Esophagus squamous epithelium (tissue), 5 donors: ENCODE measurements at regions not wholly inside any gene's neighbourhood (a gene's known extent, or its start where the extent isn't known, plus 50 kb on each side); places are given as distances from the start of the nearest gene placed in this dataset.
"Not testable (repeated sequence)": the region's sequence is repeated elsewhere in the genome, so short reads cannot be mapped to it uniquely, and the experiment has no call there.

ENCODE experiments used
- DNase-seq: peaks from one replicate; lab custom pipeline; 2025; lab: John Stamatoyannopoulos, UW
- H3K27ac ChIP-seq, 4 donors: fragments of 200-600 bp; sonication (generic); one replicate each; pipeline ENCODE4 v1.5.1; 2016 to 2019; ENCODE audit warnings: mild to moderate bottlenecking in 1 of 4
- H3K27me3 ChIP-seq, 4 donors: fragments of 200-600 bp; sonication (generic); 1 replicate in 3 of 4; 2 replicates in 1 of 4; pipeline versions ENCODE4 v1.5.1 to v1.6.0; 2017 to 2021; ENCODE audit warnings: antibody characterized with exemption in 1 of 4
- H3K36me3 ChIP-seq, 3 donors: fragments of 200-600 bp; sonication (generic); one replicate each; pipeline ENCODE4 v1.5.1; 2016 to 2019
- H3K4me1 ChIP-seq, 3 donors: fragments of 200-600 bp; sonication (generic); one replicate each; pipeline ENCODE4 v1.5.1; 2017 to 2019
- H3K4me3 ChIP-seq, 4 donors: fragments of 200-600 bp; sonication (generic); 1 replicate in 3 of 4; 2 replicates in 1 of 4; pipeline ENCODE4 v1.5.1; 2016 to 2019; ENCODE audit warnings: mild to moderate bottlenecking in 2 of 4, moderate library complexity in 1 of 4
- H3K9me3 ChIP-seq, 3 donors: fragments of 200-600 bp; sonication (generic); one replicate each; pipeline ENCODE4 v1.5.1; 2016 to 2019
- CTCF ChIP-seq, 6 experiments: fragments of 450-650 bp in 4 of 6; fragments of 200-600 bp in 2 of 6; sonication (generic) in 2 of 6; IDR thresholded peaks; one replicate each; pipeline ENCODE4 v1.5.1; 2016 to 2019; ENCODE audit warnings: antibody characterized with exemption in 6 of 6, mild to moderate bottlenecking in 4 of 6, moderate library complexity in 4 of 6
- POLR2A ChIP-seq, 4 donors: fragments of 450-650 bp; IDR thresholded peaks; one replicate each; pipeline ENCODE4 v1.6.1; 2017; ENCODE audit warnings: antibody characterized with exemption in 4 of 4, mild to moderate bottlenecking in 4 of 4, moderate library complexity in 3 of 4
- WGBS, 2 donors: methylation state at CpG; one replicate each; pipeline ENCODE4 v1.1.5; 2018; 5-methylcytosine and 5-hydroxymethylcytosine counted together
- intact Hi-C: fragments of 100-400 bp; cut with DNase I; formaldehyde crosslinking; loops from one replicate; pipeline ENCODE4 v1.15.0; 2022
- donor health status: DM: yes; HTN: yes; CAD: no.

GRCh38 chr1:177423090-177423489 is 252.3 kb downstream of the BRINP2 start:
- intact Hi-C loops, result no loop called here
- H3K9me3 ChIP-seq, result no peaks in the 10 kb centered on the region
- no peak for DNase-seq
- H3K4me3 ChIP-seq, result no peak overlapping the region
- no peaks in the 10 kb centered on the region for H3K36me3 ChIP-seq
- H3K27me3 ChIP-seq, result no peaks in the 10 kb centered on the region
- H3K27ac ChIP-seq, result no peak overlapping the region
- no peaks in the 10 kb centered on the region for H3K4me1 ChIP-seq
- no peak for TF ChIP-seq POLR2A (IDR thresholded peaks at IDR 0.05)
- no peak for TF ChIP-seq CTCF (IDR thresholded peaks at IDR 0.05)
- 13 to 17% methylated on average over 2 of the region's 2 CpGs for WGBS, 2 donors

GRCh38 chr1:177413982-177414596 is 243.3 kb downstream of the BRINP2 start:
- 43 to 47% methylated on average over 3 of the region's 3 CpGs for WGBS, 2 donors
- DNase-seq, result no peak
- Histone ChIP-seq H3K27me3 (peaks cover 0 to 9% (median 0%) of the 10 kb centered on the region in 4 donors), H3K4me3 (no peak overlapping the region), H3K4me1 (no peaks in the 10 kb centered on the region), H3K36me3 (no peaks in the 10 kb centered on the region), H3K9me3 (no peaks in the 10 kb centered on the region), H3K27ac (no peak overlapping the region)
- TF ChIP-seq POLR2A (IDR thresholded peaks at IDR 0.05), result no peak
- no peak for TF ChIP-seq CTCF (IDR thresholded peaks at IDR 0.05)
- intact Hi-C loops, result no loop called here

GRCh38 chr1:177411381-177411780 is 240.6 kb downstream of the BRINP2 start:
- H3K27ac ChIP-seq, result no peak overlapping the region
- H3K27me3 ChIP-seq, result peaks cover 0 to 9% (median 0%) of the 10 kb centered on the region in 4 donors
- no peaks in the 10 kb centered on the region for H3K9me3 ChIP-seq
- 40 to 47% methylated on average over 3 of the region's 3 CpGs for WGBS, 2 donors
- intact Hi-C loops, result no loop called here
- H3K36me3 ChIP-seq, result no peaks in the 10 kb centered on the region
- no peak overlapping the region for H3K4me3 ChIP-seq
- no peak for DNase-seq
- no peaks in the 10 kb centered on the region for H3K4me1 ChIP-seq
- TF ChIP-seq POLR2A (IDR thresholded peaks at IDR 0.05), result no peak
- TF ChIP-seq CTCF (IDR thresholded peaks at IDR 0.05), result no peak

- no peaks in the 10 kb centered on the region for H3K36me3 ChIP-seq
- no peak for TF ChIP-seq POLR2A (IDR thresholded peaks at IDR 0.05)
- TF ChIP-seq CTCF (IDR thresholded peaks at IDR 0.05), result no peak
- peaks cover 0 to 6% (median 0%) of the 10 kb centered on the region in 4 donors for H3K27me3 ChIP-seq
- 65 to 69% methylated on average over 5 of the region's 5 CpGs for WGBS, 2 donors
- H3K4me1 ChIP-seq, result no peaks in the 10 kb centered on the region
- no peak overlapping the region for H3K27ac ChIP-seq
- no peaks in the 10 kb centered on the region for H3K9me3 ChIP-seq
- no peak overlapping the region for H3K4me3 ChIP-seq
- no peak for DNase-seq
- intact Hi-C loops, result no loop called here
Measured at GRCh38 chr1:177410179-177410766, 239.5 kb downstream of the BRINP2 start.

GRCh38 chr1:177406323-177406722 is 235.6 kb downstream of the BRINP2 start:
- intact Hi-C loops, H3K9me3 ChIP-seq, H3K27ac ChIP-seq, DNase-seq, H3K4me3 ChIP-seq, H3K36me3 ChIP-seq, H3K27me3 ChIP-seq, H3K4me1 ChIP-seq: not testable (repeated sequence)
- 74 to 76% methylated on average over 9 to 12 of the region's 14 CpGs for WGBS, 2 donors
